Tibial nerve (tissue), 4 donors: ENCODE measurements at regions not wholly inside any gene's neighbourhood (a gene's known extent, or its start where the extent isn't known, plus 50 kb on each side); places are given as distances from the start of the nearest gene placed in this dataset.

Experiments used
- CTCF ChIP-seq, 5 experiments: fragments of 200-600 bp in 3 of 5; fragments of 450-650 bp in 2 of 5; sonication (generic) in 3 of 5; IDR thresholded peaks; one replicate each; pipeline ENCODE4 v1.5.1; 2016 to 2019; ENCODE audit warnings: antibody characterized with exemption in 5 of 5, mild to moderate bottlenecking in 3 of 5, moderate library complexity in 2 of 5
- EP300 ChIP-seq, 2 donors: sonication (generic); formaldehyde crosslinking; IDR thresholded peaks; one replicate each; pipeline ENCODE4 v1.6.1; 2017; ENCODE audit warnings: antibody characterized with exemption in 2 of 2, mild to moderate bottlenecking in 1 of 2
- POLR2A ChIP-seq, 2 donors: fragments of 450-650 bp; IDR thresholded peaks; one replicate each; pipeline ENCODE4 v1.6.1; 2017; ENCODE audit warnings: antibody characterized with exemption in 2 of 2, mild to moderate bottlenecking in 2 of 2, moderate library complexity in 2 of 2

DNA sequence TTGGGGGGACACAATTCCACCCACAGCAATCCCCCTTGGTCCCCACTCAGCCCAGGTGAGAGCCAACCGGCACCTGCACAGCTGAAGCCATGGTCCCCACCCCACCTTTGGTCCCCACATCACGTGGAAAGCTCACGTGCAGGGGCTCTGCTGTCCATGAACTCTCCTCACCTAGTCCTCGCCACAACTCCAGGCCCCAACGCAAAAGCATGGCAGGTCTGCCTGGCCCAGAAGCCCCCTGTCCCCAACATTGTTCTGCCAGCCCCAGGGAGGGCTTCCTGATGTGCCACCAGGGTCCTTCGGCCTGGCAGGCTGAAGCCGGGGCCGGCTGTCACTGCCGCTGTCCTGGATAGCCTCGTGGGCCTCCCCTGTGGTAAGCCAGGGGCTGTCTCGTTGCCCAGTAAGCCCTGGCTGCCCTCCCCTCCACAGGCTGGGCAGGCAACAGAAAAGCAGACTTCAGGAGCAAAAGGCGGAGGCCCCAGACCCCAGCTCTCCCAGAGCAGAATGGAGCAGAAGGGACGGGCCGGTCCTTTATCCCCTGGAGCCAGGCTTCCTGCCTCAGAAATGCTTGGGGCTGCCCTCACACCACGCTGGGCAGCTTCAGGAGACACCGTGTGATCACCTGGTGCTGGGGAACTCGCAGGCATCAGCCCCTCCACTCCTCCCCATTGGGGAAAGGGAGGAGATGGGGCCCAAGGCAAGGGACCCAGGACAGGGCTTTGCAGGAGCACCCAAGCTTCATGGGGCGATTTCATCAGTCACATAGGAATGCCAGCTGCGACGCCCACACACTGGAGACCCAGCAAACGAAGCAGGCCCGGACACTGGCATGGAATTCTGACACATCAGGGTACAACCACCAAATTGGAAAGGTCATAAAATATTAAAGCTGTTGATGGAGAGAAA is 103.7 kb downstream of the ADRA2C start:
- TF ChIP-seq CTCF (IDR thresholded peaks at IDR 0.05) (no peak), EP300 (IDR thresholded peaks at IDR 0.05) (no peak), POLR2A (IDR thresholded peaks at IDR 0.05) (no peak)
